ENCODE measurements at regions not wholly inside any gene's neighbourhood (a gene's known extent, or its start where the extent isn't known, plus 50 kb on each side); places are given as distances from the start of the nearest gene placed in this dataset.

DNA sequence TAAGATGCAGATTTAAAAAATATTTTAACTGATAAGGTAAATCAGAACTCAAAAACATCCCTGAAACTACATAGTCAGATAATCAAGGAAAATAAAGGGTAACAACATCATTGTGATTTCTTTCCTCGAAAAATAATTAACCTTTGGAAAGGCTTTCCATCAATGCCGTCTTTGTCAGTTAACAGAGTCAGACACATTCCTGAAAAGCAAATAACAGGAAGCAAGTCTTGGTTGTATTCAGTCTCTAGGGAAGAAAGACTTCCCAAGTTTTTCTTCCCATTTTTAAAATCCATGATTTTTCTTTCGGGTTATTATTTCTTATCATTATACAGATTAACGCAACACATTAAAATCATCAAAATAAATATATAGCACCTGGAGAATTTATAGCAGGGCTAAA is 256.4 kb upstream of the CDH6 start:
- Histone ChIP-seq H3K4me3 (replicated peaks; ENCODE audit: low read depth, low read length) (no peak overlapping the region), H3K27me3 (replicated peaks; ENCODE audit: control insufficient read depth, insufficient read depth, low read length) (no peaks in the 10 kb centered on the region), H3K36me3 (ENCODE audit: control insufficient read depth, insufficient read depth, low read length) (no peaks in the 10 kb centered on the region)
- no peak for DNase-seq (ENCODE audit: extremely low read depth, insufficient read length)
- TF ChIP-seq, protein P1, sequence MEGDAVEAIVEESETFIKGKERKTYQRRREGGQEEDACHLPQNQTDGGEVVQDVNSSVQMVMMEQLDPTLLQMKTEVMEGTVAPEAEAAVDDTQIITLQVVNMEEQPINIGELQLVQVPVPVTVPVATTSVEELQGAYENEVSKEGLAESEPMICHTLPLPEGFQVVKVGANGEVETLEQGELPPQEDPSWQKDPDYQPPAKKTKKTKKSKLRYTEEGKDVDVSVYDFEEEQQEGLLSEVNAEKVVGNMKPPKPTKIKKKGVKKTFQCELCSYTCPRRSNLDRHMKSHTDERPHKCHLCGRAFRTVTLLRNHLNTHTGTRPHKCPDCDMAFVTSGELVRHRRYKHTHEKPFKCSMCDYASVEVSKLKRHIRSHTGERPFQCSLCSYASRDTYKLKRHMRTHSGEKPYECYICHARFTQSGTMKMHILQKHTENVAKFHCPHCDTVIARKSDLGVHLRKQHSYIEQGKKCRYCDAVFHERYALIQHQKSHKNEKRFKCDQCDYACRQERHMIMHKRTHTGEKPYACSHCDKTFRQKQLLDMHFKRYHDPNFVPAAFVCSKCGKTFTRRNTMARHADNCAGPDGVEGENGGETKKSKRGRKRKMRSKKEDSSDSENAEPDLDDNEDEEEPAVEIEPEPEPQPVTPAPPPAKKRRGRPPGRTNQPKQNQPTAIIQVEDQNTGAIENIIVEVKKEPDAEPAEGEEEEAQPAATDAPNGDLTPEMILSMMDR (IDR thresholded peaks at IDR 0.05; ENCODE audit: insufficient read depth, low read length, poor library complexity, severe bottlenecking) = no peak

DNA sequence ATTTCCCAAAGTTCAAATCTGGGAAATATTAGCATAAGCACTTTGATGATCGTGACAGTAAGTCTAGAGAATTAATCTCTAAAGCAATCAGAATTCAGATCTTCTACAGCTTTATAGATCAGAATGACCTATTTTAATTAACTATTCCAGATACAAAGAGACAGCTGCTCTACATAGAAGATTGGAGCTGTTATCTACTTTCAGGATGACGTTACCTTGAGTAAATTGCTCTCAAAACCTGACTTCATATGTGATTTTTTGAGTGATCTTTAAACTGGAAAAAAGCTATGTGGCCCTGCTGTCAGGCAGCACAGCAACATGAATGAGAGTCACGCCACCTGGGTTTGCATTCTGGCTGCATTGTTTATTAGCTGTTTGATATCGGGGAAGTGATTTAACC is 259.9 kb upstream of the CDH6 start:
- no peak for DNase-seq (ENCODE audit: extremely low read depth, insufficient read length)
- TF ChIP-seq, protein P1 (IDR thresholded peaks at IDR 0.05; ENCODE audit: insufficient read depth, low read length, poor library complexity, severe bottlenecking) = no peak

GRCh38 chr5:30932273-30933017 is 261.0 kb upstream of the CDH6 start:
- TF ChIP-seq, protein P1 (IDR thresholded peaks at IDR 0.05; ENCODE audit: insufficient read depth, low read length, poor library complexity, severe bottlenecking) = no peak
- Histone ChIP-seq H3K36me3 (ENCODE audit: control insufficient read depth, insufficient read depth, low read length) (no peaks in the 10 kb centered on the region), H3K4me3 (replicated peaks; ENCODE audit: low read depth, low read length) (no peak overlapping the region), H3K27me3 (replicated peaks; ENCODE audit: control insufficient read depth, insufficient read depth, low read length) (no peaks in the 10 kb centered on the region)
- no peak for DNase-seq (ENCODE audit: extremely low read depth, insufficient read length)

More for the DNA sequence above, 259.9 kb upstream of the CDH6 start:
- Histone ChIP-seq H3K4me3 (replicated peaks; ENCODE audit: low read depth, low read length) (no peak overlapping the region), H3K27me3 (replicated peaks; ENCODE audit: control insufficient read depth, insufficient read depth, low read length) (no peaks in the 10 kb centered on the region), H3K36me3 (ENCODE audit: control insufficient read depth, insufficient read depth, low read length) (no peaks in the 10 kb centered on the region)

DNA sequence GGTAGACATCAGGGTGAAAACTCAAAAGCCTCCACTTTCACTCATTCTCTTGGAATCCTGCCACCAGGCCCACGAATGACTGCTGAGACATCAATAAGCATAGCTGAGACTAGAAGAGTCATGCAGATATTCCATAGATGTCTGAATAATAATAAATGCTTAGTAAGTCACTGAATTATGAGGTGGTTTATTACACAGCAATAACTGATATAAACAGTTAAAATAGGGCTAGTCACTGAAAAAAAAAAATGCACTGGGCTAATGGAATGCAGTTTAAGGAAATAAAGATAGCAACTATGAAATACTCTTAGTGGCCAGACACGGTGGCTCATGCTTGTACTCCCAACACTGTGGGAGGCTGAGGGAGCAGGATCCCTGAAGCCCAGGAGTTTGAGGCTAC is 262.8 kb upstream of the CDH6 start:
- Histone ChIP-seq H3K36me3 (ENCODE audit: control insufficient read depth, insufficient read depth, low read length) (no peaks in the 10 kb centered on the region), H3K27me3 (replicated peaks; ENCODE audit: control insufficient read depth, insufficient read depth, low read length) (no peaks in the 10 kb centered on the region), H3K4me3 (replicated peaks; ENCODE audit: low read depth, low read length) (no peak overlapping the region)
- no peak for DNase-seq (ENCODE audit: extremely low read depth, insufficient read length)
- TF ChIP-seq, protein P1 (IDR thresholded peaks at IDR 0.05; ENCODE audit: insufficient read depth, low read length, poor library complexity, severe bottlenecking) = no peak

- TF ChIP-seq, protein P1 (IDR thresholded peaks at IDR 0.05; ENCODE audit: insufficient read depth, low read length, poor library complexity, severe bottlenecking) = no peak
- H3K27me3 ChIP-seq (replicated peaks; ENCODE audit: control insufficient read depth, insufficient read depth, low read length) = no peaks in the 10 kb centered on the region
- H3K36me3 ChIP-seq (ENCODE audit: control insufficient read depth, insufficient read depth, low read length) = no peaks in the 10 kb centered on the region
- DNase-seq (ENCODE audit: extremely low read depth, insufficient read length) = no peak
- no peak overlapping the region for H3K4me3 ChIP-seq (replicated peaks; ENCODE audit: low read depth, low read length)
These were observed 264.5 kb upstream of the CDH6 start for GRCh38 chr5:30928956-30929355.

All from GM06990 (cell line).